Activated B cell treated with CpG ODN at 0.5 μM for 24 hours (primary cell): ENCODE measurements at regions not wholly inside any gene's neighbourhood (a gene's known extent, or its start where the extent isn't known, plus 50 kb on each side); places are given as distances from the start of the nearest gene placed in this dataset.

Experiments
- ATAC-seq: fragments of 200-7000 bp; cut with Tn5 transposase; one replicate; pipeline ENCODE4 v1.10.0; 2021; ENCODE audit warnings: low read depth, mild to moderate bottlenecking, moderate library complexity
- CTCF ChIA-PET: fragments of 350-600 bp; sonication (Branson Sonifier 250); formaldehyde crosslinking; loops from one replicate; lab custom pipeline; 2021; ENCODE audit warnings: antibody characterized with exemption; lab: Charles Lee
- POLR2A ChIA-PET: fragments of 350-600 bp; sonication (Branson Sonifier 250); formaldehyde crosslinking; loops from one replicate; lab custom pipeline; 2021; ENCODE audit warnings: antibody characterized with exemption; lab: Charles Lee
- DNase-seq: peaks from one replicate; pipeline ENCODE4 v3.0.0; 2022
- H3K27ac Mint-ChIP-seq: one replicate; pipeline ENCODE4 v1.8.0; 2020; ENCODE audit warnings: mixed read lengths
- H3K27me3 Mint-ChIP-seq: one replicate; pipeline ENCODE4 v1.8.0; 2021; ENCODE audit warnings: mixed read lengths
- H3K36me3 Mint-ChIP-seq: one replicate; pipeline ENCODE4 v1.8.0; 2021; ENCODE audit warnings: low read depth, mixed read lengths
- H3K4me1 Mint-ChIP-seq: one replicate; pipeline ENCODE4 v1.8.0; 2021; ENCODE audit warnings: mixed read lengths
- H3K4me3 Mint-ChIP-seq: one replicate; pipeline ENCODE4 v1.8.0; 2020; ENCODE audit warnings: mild to moderate bottlenecking, mixed read lengths
- H3K9me3 Mint-ChIP-seq: one replicate; pipeline ENCODE4 v1.8.0; 2020; ENCODE audit warnings: mixed read lengths
- intact Hi-C: fragments of 100-400 bp; cut with micrococcal nuclease; formaldehyde crosslinking; loops from one replicate; pipeline ENCODE4 v1.15.1; 2024
- TF ChIP-seq, protein P1 (sequence below): fragments of 200-600 bp; IDR thresholded peaks from one replicate; pipeline ENCODE4 v1.8.0; 2022; ENCODE audit warnings: antibody characterized with exemption, mild to moderate bottlenecking

DNA sequence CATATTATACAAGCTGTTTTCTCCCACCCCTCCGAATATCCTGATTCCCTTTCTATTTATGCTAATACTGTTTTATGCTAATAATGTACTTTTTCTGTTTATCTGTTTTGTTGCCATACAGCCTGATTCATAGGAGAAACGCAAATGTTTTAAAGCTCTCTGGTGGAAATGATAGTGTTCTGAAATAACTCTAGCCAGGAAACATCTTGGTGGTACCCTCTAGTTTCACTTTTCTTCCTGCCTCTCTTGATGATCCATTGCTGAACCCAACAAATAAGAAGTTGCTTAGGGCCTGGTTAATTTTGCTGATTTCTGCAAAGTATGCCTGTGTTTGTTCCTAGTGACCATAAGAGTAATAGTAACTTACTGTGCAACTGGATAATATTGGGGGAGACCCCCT, 148.4 kb upstream of the KCTD1 start:
- Mint-ChIP-seq H3K27me3 (peaks cover 2% of the 10 kb centered on the region), H3K27ac (no peak overlapping the region), H3K4me3 (no peak overlapping the region), H3K4me1 (no peaks in the 10 kb centered on the region), H3K9me3 (peaks cover 8% of the 10 kb centered on the region), H3K36me3 (no peaks in the 10 kb centered on the region)
- CTCF ChIA-PET: no interaction called here
- TF ChIP-seq, protein P1, sequence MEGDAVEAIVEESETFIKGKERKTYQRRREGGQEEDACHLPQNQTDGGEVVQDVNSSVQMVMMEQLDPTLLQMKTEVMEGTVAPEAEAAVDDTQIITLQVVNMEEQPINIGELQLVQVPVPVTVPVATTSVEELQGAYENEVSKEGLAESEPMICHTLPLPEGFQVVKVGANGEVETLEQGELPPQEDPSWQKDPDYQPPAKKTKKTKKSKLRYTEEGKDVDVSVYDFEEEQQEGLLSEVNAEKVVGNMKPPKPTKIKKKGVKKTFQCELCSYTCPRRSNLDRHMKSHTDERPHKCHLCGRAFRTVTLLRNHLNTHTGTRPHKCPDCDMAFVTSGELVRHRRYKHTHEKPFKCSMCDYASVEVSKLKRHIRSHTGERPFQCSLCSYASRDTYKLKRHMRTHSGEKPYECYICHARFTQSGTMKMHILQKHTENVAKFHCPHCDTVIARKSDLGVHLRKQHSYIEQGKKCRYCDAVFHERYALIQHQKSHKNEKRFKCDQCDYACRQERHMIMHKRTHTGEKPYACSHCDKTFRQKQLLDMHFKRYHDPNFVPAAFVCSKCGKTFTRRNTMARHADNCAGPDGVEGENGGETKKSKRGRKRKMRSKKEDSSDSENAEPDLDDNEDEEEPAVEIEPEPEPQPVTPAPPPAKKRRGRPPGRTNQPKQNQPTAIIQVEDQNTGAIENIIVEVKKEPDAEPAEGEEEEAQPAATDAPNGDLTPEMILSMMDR: no peak
- DNase-seq (no peak), ATAC-seq (no peak)
- intact Hi-C loops: no loop called here
- POLR2A ChIA-PET: no interaction called here

GRCh38 chr18:26696308-26696707, 148.0 kb upstream of the KCTD1 start:
- H3K36me3 Mint-ChIP-seq: no peaks in the 10 kb centered on the region
- H3K27ac Mint-ChIP-seq: no peak overlapping the region
- no peaks in the 10 kb centered on the region for H3K4me1 Mint-ChIP-seq
- ATAC-seq (no peak), DNase-seq (no peak)
- peaks cover 2% of the 10 kb centered on the region for H3K27me3 Mint-ChIP-seq
- TF ChIP-seq, protein P1: no peak
- intact Hi-C loops: no loop called here
- no peak overlapping the region for H3K4me3 Mint-ChIP-seq
- peaks cover 10% of the 10 kb centered on the region for H3K9me3 Mint-ChIP-seq
- ChIA-PET CTCF (no interaction called here), POLR2A (no interaction called here)

DNA sequence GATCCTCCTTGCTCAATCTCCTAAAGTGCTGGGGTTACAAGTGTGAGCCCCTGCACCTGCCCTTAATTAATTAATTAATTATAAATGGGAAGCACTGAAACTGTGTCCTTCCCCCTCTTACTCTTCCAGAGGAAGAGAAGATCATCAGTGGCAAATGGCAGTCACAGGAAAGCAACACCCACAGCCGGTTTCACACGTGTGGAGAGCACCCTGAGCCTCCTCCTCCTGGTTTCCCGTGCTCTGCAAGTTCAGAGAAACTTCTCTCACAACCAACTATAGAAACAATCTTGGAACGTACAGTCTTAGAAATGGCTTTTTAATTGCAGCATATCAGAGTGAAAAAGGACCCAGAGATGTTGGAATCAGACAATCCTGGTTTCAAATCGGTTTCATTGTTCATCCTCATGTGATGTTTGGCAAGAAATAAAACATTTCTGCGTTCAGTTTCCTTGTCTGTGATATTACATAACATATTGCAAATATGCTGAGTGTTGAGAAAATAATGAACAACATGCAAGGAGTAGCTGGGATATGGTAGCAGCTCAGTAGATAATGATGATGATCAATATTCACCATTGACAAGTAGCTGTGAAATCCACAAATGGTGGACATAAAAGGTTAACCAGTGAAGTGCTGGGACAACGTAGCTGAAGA, 141.0 kb upstream of the KCTD1 start:
- Mint-ChIP-seq H3K36me3 (no peaks in the 10 kb centered on the region), H3K27me3 (peaks cover 5% of the 10 kb centered on the region), H3K4me3 (no peak overlapping the region), H3K27ac (no peak overlapping the region), H3K9me3 (peaks cover 10% of the 10 kb centered on the region), H3K4me1 (no peaks in the 10 kb centered on the region)
- DNase-seq: no peak
- CTCF ChIA-PET: no interaction called here
- POLR2A ChIA-PET: no interaction called here
- intact Hi-C loops: no loop called here
- TF ChIP-seq, protein P1: no peak
- no peak for ATAC-seq

- intact Hi-C loops: no loop called here
- CTCF ChIA-PET: no interaction called here
- Mint-ChIP-seq H3K27me3 (peaks cover 8% of the 10 kb centered on the region), H3K27ac (no peak overlapping the region), H3K4me3 (no peak overlapping the region), H3K9me3 (peaks cover 2% of the 10 kb centered on the region), H3K36me3 (no peaks in the 10 kb centered on the region), H3K4me1 (no peaks in the 10 kb centered on the region)
- POLR2A ChIA-PET: no interaction called here
- ATAC-seq: no peak
- TF ChIP-seq, protein P1: no peak
- no peak for DNase-seq
Observed at GRCh38 chr18:26686532-26686931, 138.2 kb upstream of the KCTD1 start.

GRCh38 chr18:26685438-26686157, 137.2 kb upstream of the KCTD1 start:
- ChIA-PET POLR2A (no interaction called here), CTCF (no interaction called here)
- Mint-ChIP-seq H3K27ac (no peak overlapping the region), H3K27me3 (peaks cover 8% of the 10 kb centered on the region), H3K9me3 (no peaks in the 10 kb centered on the region), H3K4me1 (no peaks in the 10 kb centered on the region), H3K36me3 (no peaks in the 10 kb centered on the region), H3K4me3 (no peak overlapping the region)
- intact Hi-C loops: no loop called here
- DNase-seq: no peak
- TF ChIP-seq, protein P1: no peak
- ATAC-seq: no peak
